HL-60 (cell line): ENCODE measurements at regions not wholly inside any gene's neighbourhood (a gene's known extent, or its start where the extent isn't known, plus 50 kb on each side); places are given as distances from the start of the nearest gene placed in this dataset.

Experiments
- DNase-seq, 2 experiments: peaks; one replicate each; pipeline ENCODE4 v3.0.0-alpha.2; 2010 to 2020; ENCODE audit warnings: low read depth in 1 of 2, low spot score in 1 of 2
- H3K27ac ChIP-seq: fragments of 250-450 bp; sonication (Bioruptor Pico); replicated peaks from 2 replicates; pipeline ENCODE4 v1.5.1; 2020; ENCODE audit warnings: mild to moderate bottlenecking, moderate library complexity
- H3K27me3 ChIP-seq: fragments of 250-450 bp; sonication (Bioruptor Pico); 2 replicates; pipeline ENCODE4 v1.5.1; 2021; ENCODE audit warnings: mild to moderate bottlenecking, moderate library complexity; ENCODE audit not compliant: insufficient read depth, poor library complexity, severe bottlenecking
- H3K4me3 ChIP-seq: replicated peaks from 2 replicates; pipeline ENCODE4 v1.5.1; 2011; ENCODE audit warnings: mild to moderate bottlenecking, control low read depth, low read length; ENCODE audit not compliant: insufficient read depth
- CTCF ChIP-seq: IDR thresholded peaks from one replicate; pipeline ENCODE4 v1.5.1; 2011; ENCODE audit warnings: low read length, control low read depth, inconsistent platforms; ENCODE audit not compliant: insufficient read depth
- GABPA ChIP-seq: IDR thresholded peaks from 2 replicates; pipeline ENCODE4 v1.6.1; 2012; ENCODE audit warnings: low read depth
- POLR2AphosphoS5 ChIP-seq: IDR thresholded peaks from 2 replicates; pipeline ENCODE4 v1.6.1; 2012; ENCODE audit warnings: low read depth
- REST ChIP-seq: IDR thresholded peaks from 2 replicates; pipeline ENCODE4 v1.6.1; 2012; ENCODE audit warnings: low read depth; ENCODE audit not compliant: insufficient replicate concordance
- SPI1 ChIP-seq: IDR thresholded peaks from 2 replicates; pipeline ENCODE4 v1.6.1; 2012; ENCODE audit warnings: low read depth, mild to moderate bottlenecking, borderline replicate concordance

GRCh38 chr5:116637149-116637740 lies 62.6 kb upstream of the SEMA6A start:
- no peak for TF ChIP-seq POLR2AphosphoS5
- TF ChIP-seq REST, result no peak
- no peak for TF ChIP-seq CTCF
- no peak for TF ChIP-seq GABPA
- no peak for TF ChIP-seq SPI1
- DNase-seq, result no peak
- no peaks in the 10 kb centered on the region for H3K27me3 ChIP-seq
- no peak overlapping the region for H3K27ac ChIP-seq
- H3K4me3 ChIP-seq, result no peak overlapping the region

GRCh38 chr5:116632890-116633289 lies 58.3 kb upstream of the SEMA6A start:
- Histone ChIP-seq H3K27me3 (no peaks in the 10 kb centered on the region), H3K4me3 (no peak overlapping the region), H3K27ac (no peak overlapping the region)
- no peak for DNase-seq
- no peak for TF ChIP-seq SPI1
- TF ChIP-seq CTCF, result no peak
- no peak for TF ChIP-seq POLR2AphosphoS5
- TF ChIP-seq GABPA, result no peak
- no peak for TF ChIP-seq REST

- Histone ChIP-seq H3K27ac (no peak overlapping the region), H3K27me3 (no peaks in the 10 kb centered on the region), H3K4me3 (no peak overlapping the region)
- TF ChIP-seq POLR2AphosphoS5 (no peak), REST (no peak), CTCF (no peak), SPI1 (no peak), GABPA (no peak)
- no peak for DNase-seq
Observed at GRCh38 chr5:116631147-116631546, 56.5 kb upstream of the SEMA6A start.
